Tongue (tissue), 1 donor: ENCODE measurements at regions not wholly inside any gene's neighbourhood (a gene's known extent, or its start where the extent isn't known, plus 50 kb on each side); places are given as distances from the start of the nearest gene placed in this dataset.

Experiments
- DNase-seq: peaks from one replicate; pipeline ENCODE4 v3.0.0-alpha.2; 2015

DNA sequence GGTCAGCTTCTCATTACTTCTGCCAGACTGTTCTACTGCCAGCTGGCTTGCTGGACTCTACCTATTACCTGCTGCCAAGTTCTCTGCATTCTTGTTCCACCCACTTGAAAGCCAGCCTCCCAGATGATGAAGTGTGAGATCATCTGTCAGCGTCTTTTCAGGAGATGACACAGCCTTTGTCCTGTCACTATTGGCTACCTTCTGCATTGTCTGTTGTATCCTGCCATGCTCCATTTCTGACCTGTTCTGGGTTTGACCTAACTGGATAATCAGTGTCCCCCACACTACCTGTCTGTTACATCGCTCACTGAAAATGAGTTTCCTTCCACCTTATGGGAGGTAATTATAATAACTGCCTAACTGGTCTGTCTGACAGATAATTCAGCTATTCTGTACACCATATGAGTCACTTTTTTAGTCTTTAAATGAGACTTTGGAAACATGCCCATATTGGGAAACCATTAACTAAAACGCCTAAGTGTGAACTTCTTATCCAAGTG, 520.6 kb downstream of the METTL4 start:
- no peak for DNase-seq

DNA sequence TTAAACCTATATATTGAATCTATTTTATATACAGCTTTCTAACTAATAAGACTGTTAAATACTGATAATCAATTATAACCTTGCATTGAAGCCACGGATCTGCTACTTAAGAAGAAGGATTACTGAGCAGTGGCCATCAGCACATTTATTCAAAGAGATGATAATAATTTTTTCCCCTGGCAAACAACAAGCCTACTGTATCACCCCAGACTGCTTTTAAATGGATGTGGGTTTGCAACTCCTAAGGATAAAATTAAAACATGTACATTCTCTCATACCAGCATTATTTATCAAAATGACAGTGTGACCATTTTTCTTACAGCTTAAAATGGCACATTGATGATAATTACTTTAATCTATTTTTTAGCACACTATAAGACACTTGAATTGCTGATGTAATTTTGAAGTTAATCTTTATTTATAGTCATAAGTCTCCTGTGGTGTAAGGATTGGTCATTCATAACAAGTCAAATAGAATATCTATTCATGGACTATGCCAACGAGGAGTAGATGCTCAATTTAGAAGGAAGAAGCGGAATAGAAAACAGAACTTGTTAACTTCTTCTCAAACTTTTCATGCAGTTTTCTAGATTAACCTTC, 517.7 kb downstream of the METTL4 start:
- no peak for DNase-seq

DNA sequence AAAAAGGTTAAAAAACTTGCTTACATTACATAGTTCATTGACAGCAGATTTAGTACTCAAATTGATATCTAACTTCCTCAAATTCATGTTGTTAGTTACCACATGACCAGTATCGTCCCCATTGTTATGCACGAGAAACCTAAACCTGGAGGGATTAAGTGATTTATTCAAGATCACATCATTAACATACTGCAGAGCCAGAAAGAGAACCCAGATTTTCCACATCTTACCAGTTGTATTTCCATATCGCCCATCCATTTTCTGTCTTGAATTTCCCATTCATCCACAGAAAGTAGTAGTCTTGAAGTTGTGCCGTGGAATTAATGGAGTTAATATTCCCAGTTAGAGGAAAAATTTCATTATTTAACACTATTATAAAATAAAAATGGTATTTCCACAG, 512.0 kb downstream of the METTL4 start:
- no peak for DNase-seq

DNA sequence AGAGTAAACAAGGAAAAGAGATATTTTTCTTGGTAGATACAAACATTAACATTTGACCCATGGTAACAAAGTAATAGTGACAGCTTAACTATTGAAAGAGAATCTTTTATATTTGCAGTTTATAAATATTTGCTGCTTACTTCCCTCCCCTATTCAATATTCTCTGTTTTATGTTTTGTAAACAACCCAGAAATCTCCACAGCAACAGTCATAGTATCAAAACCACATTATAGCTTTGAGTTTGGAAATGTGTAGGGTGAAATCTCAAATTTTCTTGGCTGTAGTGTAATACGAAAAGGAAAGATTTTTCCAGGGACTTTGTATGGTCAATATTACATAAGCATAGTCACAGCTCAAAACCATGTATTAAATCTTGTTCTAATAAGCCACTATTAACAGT, 511.2 kb downstream of the METTL4 start:
- DNase-seq = peak; percentile 28

DNA sequence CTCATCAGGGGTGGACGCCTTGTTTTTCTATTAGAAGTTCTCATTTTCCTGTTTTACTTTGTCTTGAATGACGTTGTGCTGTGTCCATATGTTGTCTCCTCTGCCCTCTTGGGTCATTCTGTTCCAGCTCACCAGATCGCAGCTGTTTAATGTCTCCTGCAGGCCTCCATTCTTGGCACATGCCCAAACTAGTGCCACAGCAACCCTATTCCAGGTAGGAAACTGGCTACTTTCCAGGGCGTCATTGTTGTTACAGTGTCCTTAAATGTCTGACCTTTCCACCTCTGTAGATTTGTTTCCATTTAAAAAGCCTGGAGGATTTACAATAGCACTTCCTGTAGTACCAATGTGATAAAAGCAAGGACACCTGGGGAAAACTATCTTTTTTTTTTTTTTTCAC, 500.7 kb downstream of the METTL4 start:
- no peak for DNase-seq

DNA sequence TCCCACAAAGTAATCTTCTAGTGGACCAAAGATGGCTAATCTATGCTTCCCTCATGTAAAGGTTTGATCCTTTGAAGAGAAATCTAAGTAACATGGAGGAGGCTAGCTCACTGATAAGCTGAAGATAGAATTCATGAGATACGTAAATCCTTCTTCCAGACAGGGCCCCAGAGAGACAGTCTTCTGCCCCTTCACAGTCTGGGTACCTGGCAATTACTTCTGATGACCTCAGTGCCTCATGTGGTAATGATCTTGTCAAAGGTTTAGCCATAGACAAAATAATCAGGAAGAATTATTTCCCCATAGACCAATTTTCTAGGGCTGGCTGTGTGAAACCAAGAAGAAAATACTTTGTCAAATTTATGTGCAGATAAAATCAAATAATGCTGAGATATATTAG, 495.8 kb downstream of the METTL4 start:
- DNase-seq = no peak

DNA sequence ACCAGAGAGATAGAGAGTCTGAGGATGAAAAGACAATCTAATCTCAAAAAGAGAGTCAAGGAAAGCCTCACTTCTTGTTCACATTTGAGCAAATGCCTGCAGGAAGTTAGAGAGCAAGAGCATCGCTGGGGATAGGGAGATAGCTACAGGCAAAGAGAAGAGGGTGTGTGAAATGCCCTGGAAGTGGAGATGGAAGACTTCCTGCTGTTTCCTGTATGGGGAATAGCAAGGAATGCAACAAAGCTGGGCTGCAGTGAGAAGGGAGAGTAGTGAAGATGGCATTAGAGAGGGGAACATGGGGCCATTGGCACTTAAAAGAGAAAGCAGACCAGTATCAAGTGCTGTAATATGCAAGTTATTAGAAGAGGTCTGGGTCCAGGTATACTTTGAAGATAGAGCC, 488.6 kb downstream of the METTL4 start:
- no peak for DNase-seq

DNA sequence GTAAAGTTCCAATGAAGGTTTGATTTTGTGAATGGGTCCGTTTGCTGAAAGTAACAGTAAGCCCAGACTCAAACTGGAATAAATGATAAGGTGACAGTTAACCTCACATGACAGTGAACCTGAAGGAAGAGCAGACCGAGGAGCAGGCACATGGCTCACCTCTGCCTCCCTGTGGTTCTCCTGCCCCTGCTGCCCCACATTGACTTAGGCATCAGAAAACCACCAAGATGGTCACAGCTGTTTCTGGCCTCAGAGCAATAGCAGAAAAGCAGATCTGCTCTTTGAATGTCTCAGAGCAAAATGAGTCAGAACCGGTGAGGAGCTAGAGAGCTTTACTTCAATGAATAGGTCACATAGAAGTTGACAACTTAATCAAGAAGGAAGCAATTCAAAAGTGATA, 487.6 kb downstream of the METTL4 start:
- DNase-seq = no peak

DNA sequence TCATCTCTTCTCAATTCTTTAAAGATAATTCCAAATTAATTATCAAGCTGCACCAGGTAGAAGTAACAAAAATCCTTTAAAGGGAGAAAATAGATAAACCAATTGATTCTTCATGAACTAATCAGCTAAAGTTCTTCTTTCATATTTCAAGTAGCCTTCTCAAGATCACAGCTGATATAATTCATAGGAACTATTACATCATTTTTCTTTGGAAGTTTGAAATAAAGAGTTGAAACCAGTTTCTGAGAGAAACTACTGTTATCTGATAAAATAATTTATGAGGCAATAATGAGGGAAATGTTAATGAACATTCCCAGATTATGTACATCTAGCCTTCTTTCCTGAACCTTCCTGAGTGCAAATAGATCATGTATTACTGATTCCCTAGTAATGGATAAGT, 484.9 kb downstream of the METTL4 start:
- DNase-seq = no peak

DNA sequence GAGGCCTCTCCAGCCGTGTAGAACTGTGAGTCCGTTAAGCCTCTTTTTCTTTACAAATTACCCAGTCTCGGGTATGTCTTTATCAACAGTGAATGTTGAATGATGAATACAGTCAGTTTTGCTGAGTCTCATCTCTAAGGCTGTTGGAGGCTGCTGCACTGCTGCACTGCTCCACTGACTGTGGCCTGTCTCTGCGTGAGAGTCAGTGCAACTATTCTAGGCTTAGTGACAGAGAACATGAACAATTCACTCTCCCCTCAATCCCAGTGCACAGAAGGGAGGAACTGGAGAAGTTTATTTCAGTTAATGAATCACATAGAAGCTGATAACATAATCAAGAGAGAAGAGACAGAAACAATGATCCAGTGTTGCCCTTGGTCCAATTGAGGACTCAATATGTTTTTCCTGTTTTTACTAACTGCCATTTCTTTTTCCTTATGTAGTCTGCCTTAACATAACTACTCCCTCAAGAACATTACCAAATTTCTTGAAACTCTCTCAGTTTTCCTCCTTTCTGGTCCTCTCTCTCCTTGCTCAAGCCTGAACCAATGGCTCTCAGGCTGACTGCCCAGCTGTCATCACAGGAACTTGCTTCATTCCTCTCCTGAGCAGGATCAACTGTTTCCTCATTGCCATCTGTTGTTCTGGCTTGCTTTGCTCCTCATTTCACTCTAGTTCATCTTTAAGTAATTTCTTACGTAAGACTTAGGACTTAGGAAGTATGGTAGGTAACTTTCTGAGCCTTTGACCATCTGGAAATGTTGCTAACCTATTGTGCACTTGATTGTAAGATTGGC, 483.2 kb downstream of the METTL4 start:
- peak; percentile 30 for DNase-seq

DNA sequence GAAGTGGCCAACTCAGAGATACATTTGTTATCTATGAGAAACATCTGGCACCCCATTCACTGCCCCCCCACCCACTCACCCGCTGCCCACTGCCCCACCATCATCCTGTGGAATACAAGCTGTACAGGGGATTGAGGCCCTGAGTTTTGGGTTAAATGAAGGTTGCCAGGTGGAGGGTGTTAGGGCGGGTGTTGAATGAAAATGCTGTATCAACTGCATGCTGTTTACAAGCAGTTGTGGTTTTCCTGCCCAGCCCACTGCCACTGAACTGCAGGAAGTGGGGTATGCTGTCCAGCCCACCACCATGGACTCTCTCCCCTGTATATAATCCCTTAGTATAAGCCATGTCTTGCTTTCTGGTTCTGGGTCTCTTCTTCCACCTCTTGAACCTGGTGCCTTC, 481.9 kb downstream of the METTL4 start:
- DNase-seq = no peak

DNA sequence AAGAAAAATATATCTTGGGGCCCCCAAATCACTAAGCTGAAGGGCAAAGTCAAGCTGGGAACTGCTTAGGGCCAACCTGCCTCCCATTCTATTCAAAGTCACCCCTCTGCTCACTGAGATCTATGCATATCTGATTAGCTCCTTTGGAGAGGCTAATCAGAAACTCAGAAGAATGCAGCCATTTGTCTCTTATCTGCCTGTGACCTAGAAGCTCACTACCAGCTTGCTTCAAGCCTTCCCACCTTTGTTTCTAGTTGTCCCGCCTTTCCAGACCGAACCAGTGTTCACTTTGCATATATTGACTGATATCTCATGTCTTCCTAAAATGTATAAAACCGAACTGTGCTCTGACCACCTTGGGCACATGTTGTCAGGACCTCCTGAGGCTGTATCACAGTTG, 479.4 kb downstream of the METTL4 start:
- DNase-seq = no peak

DNA sequence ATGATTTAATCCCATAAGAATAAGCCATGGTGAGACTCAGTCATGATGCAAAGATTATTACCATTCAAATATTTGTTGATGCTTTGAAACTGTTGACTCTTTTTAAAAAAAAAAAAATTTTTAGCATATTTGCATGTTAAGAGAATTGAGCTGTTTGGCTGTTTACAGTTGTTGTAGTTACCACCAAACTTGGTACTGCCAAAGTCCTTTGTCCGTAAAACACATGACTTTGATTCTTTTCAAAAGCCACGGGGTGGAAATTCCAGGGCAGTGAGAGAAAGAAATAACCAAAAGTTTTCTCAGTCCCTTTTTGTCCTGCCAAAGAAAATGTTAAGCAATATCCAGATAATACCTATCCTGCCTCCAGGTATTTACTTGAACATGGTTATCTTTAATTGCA, 474.8 kb downstream of the METTL4 start:
- DNase-seq = no peak

DNA sequence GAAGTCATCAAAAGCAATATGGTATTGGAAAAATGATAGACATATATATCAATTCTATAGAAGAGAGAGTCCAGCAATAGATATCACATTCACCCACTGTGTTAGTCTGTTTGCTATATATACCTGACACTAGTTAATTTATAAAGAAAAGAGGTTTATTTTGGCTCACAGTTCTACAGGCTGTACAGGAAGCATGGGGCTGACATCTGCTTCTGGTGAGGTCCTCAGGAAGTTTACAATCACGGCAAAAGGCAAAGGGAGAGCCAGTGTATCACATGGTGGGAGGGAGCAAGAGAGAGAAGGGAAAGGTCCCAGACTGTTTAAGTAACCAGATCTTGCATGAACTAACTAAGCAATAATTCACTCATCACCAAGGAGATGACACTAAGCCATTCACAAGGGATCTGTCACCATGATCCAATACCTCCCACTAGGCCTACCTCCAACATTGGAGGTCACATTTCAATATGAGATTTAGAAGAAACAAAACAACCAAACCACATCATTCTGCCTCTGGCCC, 470.6 kb downstream of the METTL4 start:
- DNase-seq = no peak

DNA sequence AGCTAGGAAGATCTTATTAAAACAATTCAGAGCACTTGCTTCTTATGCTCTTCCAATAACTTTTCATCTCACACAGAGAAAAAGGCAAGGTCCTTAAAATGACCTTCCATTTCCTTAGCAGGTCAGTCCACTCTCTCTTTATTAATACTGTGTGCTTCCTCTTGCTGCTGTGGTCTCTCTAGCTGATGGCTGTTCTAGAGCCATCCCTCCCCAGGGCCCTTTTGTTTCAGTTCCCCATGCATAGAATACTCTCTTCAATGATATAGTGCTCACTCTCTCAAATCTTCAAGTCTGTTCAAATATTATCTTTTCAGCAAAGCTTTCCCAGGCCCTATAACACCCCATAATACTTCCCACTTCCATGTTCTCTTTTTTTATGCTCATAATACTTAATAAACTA, 469.3 kb downstream of the METTL4 start:
- no peak for DNase-seq

DNA sequence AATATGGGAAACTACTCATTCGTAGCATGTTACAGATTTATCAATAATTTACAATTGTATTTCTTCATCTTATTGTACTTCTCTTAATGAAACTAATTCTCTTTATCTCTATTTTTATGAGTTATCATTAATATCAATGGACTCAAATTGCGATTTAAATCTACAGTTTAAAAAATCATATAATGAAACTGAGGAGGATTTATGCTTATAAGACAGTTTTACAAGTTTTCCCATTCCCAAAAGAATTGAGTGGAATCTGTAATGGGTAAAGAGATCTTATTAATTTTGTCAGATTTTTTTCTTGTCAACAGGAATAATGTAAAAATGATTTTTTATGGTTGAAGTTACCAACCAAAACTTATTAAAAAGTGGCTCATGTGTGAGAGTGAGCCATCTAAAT, 468.0 kb downstream of the METTL4 start:
- no peak for DNase-seq

DNA sequence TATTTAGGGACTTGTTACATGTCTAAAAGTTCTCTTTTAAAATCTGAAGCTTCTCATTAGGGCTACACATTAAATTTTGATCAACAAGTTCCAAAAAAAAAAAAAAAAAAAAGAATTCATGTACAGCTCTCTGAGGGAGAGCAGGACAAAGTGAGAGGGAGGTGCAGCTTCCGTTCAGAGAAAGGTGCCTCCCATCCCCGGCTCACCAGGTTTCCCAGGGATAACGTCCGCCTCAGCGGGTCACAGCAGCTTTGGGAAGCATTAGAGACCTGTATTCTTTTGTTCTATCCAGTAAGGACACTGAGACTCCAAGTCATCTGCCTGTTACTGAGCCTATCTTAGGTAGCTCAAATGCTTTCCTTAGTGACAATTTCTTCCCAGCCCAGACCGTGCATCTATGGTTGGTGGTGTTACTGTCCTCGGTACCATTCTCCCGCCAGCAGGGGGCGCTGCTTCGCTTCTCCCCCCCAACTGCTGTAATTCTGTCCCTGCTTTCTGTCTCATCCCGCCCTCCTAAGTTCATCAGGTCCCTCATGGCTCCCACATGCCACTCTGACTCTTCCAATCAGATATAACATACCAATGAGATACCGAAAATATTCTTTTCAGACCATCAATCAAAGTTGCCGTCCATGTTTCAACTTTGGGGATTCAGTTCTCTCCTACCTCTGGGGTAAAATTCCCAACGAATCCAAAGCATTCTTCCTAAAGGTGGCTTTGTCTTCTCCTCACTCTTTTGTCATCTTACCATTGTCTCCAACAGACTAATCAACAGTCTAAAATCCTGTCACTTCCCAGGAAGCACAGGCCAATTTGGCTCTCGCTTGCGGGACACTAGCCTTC, 466.5 kb downstream of the METTL4 start:
- DNase-seq = peak; percentile 44

DNA sequence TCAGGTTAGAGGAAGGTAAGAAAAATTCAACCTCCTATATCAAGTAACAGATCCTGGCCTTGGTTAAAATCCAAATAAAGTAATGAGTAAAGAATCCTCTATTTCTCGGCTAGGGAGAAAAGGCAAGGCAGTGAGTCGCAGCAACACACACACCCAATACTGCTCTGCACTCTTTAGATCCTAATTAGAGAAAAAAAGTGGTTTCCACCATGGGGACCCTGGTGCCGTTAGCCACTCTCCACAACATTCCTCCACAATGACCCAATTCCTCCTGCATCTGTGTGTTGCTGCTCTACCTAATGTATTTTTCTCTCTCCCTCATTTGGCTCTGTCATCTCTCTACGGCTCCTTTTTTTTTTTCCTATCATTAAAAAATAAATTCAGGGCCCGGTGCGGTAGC, 462.7 kb downstream of the METTL4 start:
- DNase-seq = peak; percentile 3

DNA sequence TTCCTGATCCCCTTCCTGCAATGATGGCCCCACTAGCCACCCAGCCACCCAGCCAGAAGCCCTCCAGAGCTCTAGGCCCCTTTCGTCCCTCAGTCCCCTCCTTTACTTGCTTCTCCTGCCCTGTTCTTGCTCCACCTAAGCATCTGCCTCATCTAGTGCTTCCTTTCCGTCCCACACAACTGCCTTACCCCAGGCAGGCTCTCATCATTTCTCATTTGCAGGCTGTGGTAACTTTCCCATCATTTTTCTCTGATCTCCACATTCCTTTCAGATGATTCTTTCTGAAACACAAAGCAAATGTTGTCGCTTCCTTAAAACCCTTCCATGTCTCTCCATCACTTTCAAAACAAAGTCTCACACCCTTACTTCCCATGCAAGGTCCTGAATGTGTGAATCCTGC, 459.8 kb downstream of the METTL4 start:
- no peak for DNase-seq

DNA sequence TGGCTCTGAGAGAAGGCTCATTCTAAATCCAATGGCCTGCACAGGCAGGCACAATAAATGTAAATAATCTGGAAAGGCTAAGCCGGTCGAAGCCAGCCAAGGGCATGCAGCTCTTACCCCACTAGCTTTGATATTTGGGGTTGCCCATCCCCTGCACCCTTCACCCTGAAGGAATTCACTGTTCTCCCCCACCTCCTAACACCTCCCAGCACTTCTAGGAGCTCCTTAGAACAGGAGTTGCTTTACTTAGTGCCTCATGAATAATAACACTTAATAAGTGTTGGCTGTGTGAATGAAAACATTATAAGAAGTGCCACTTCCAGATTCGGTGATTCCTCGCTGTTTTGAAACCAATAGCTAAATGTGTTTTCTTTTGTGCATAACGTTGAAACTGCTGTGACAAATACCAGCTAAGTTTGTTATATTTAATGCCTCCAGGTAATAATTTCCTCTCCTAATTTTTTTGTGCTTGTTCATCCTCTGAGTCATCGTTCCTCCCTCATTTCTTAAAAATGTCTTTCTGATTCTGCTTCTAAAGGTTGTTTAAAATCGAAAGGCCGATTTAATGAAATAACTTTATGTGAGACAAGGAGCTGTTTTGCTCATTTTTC, 458.8 kb downstream of the METTL4 start:
- no peak for DNase-seq

DNA sequence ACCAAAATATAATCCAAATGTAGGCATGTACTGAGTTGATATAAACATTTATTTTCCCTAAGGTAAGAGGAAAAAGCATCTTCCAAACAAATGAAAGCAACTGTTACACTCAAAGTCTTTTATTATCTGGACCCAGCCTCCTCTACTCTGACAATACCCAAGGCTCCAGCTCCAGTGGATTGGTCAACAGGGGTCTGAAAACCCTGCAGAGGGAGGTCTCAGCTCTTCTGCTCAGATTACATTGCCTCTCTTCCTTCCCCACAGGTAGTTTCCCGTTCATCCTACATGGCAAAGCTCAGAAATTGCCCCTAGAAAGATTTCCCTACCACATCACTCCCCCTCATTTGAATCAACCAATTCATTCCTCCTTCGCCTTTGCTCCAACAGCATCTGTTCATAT, 457.0 kb downstream of the METTL4 start:
- DNase-seq = no peak

DNA sequence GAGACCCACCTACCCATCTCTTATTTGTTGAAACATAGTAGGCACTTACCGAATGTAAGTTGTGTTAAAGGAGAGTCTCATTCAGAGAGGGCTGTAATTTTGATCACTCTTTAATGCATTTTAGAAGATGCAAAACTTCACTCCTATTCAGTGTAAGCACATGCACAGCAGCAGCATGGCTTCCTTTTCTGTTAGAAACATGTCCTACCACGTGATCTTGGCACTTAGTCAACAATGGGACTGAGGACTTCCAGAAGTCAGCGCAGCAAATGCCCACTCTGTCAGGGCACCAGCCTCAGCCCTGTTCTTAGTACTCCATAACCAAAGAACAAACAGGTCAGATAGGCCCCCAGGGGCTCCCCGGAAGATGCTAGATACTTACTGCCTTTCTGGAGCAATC, 456.5 kb downstream of the METTL4 start:
- DNase-seq = no peak

DNA sequence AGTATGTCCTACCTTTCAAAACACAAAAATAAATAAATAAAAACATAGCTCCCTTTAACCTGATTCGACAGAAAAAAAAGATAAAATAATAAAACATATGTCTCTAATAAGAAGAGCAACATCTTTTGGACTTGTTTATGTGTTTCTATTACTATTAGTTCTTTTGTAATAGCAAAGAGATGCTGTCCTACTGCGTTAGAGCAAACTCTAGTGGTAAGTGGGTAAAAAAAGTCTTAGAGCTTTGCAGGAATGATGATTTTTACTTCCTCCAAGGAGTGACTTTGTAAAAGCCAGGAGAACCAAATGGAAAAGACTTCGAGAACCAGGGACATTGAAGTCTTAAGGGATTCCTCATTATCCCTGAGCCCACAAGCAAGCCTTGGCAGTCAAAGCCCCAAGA, 450.1 kb downstream of the METTL4 start:
- no peak for DNase-seq
